SK-N-SH (cell line): ENCODE measurements at regions not wholly inside any gene's neighbourhood (a gene's known extent, or its start where the extent isn't known, plus 50 kb on each side); places are given as distances from the start of the nearest gene placed in this dataset.

Experiments
- CTCF ChIA-PET: fragments of 300-600, 350-600 bp; formaldehyde crosslinking; extraction: SDS; loops from one replicate; lab custom pipeline; 2021; lab: Yijun Ruan, JAX
- POLR2A ChIA-PET: fragments of 350-600 bp; sonication (Branson Sonifier 250); formaldehyde crosslinking; extraction: SDS; loops from one replicate; lab custom pipeline; 2020; ENCODE audit warnings: antibody characterized with exemption, inconsistent platforms; lab: Yijun Ruan, JAX
- DNase-seq: peaks from one replicate; pipeline ENCODE4 v3.0.0; 2012
- H2AFZ ChIP-seq: fragments of 200-600 bp; sonication (generic); 2 replicates; pipeline ENCODE4 v1.8.1; 2016; ENCODE audit warnings: antibody characterized with exemption, mild to moderate bottlenecking, low read depth
- H3F3A ChIP-seq: fragments of 200-600 bp; sonication (generic); replicated peaks from 2 replicates; pipeline ENCODE3; 2016; ENCODE audit warnings: antibody characterized with exemption, mild to moderate bottlenecking; ENCODE audit not compliant: insufficient read depth
- H3K27ac ChIP-seq, 2 experiments: fragments of 200-500 bp in 1 of 2; fragments of 200-600 bp in 1 of 2; sonication (Bioruptor generic) in 1 of 2; sonication (generic), shearing (Covaris generic) in 1 of 2; 2 replicates each; pipeline versions ENCODE4 v1.5.1 to v1.6.1; 2014 to 2016; ENCODE audit warnings: low read depth in 2 of 2, inconsistent platforms in 1 of 2, low read length in 1 of 2, mild to moderate bottlenecking in 1 of 2, mixed read lengths in 1 of 2
- H3K27me3 ChIP-seq: fragments of 200-600 bp; sonication (generic), shearing (Covaris generic); 2 replicates; pipeline ENCODE4 v1.6.1; 2016; ENCODE audit warnings: mixed run types; ENCODE audit not compliant: insufficient read depth
- H3K36me3 ChIP-seq, 2 experiments: fragments of 200-500 bp in 1 of 2; fragments of 200-600 bp in 1 of 2; sonication (Bioruptor generic) in 1 of 2; sonication (generic) in 1 of 2; replicated peaks in 1 of 2; 2 replicates each; pipeline versions ENCODE3 to v1.5.1; 2014 to 2016; ENCODE audit warnings: low read length in 1 of 2, mild to moderate bottlenecking in 1 of 2; ENCODE audit not compliant: insufficient read depth in 2 of 2, control insufficient read depth in 1 of 2
- H3K4me1 ChIP-seq, 2 experiments: fragments of 200-500 bp in 1 of 2; fragments of 200-600 bp in 1 of 2; sonication (Bioruptor generic) in 1 of 2; sonication (generic), shearing (Covaris generic) in 1 of 2; 2 replicates each; pipeline versions ENCODE4 v1.5.1 to v1.6.1; 2014 to 2016; ENCODE audit warnings: low read depth in 1 of 2, low read length in 1 of 2, mixed run types in 1 of 2; ENCODE audit not compliant: insufficient read depth in 2 of 2, control insufficient read depth in 1 of 2
- H3K4me2 ChIP-seq: fragments of 200-600 bp; sonication (generic), shearing (Covaris generic); 2 replicates; pipeline ENCODE4 v1.6.1; 2017; ENCODE audit warnings: mixed run types
- H3K4me3 ChIP-seq, 2 experiments: fragments of 200-500 bp in 1 of 2; fragments of 200-600 bp in 1 of 2; sonication (Bioruptor generic) in 1 of 2; sonication (generic), shearing (Covaris generic) in 1 of 2; 2 replicates each; pipeline versions ENCODE4 v1.5.1 to v1.8.1; 2014 to 2016; ENCODE audit warnings: low read depth in 2 of 2, inconsistent platforms in 1 of 2, low read length in 1 of 2, mild to moderate bottlenecking in 1 of 2, mixed read lengths in 1 of 2, moderate library complexity in 1 of 2
- H3K79me2 ChIP-seq: fragments of 200-600 bp; sonication (generic); 2 replicates; pipeline ENCODE4 v1.8.1; 2017; ENCODE audit warnings: mild to moderate bottlenecking; ENCODE audit not compliant: insufficient read depth
- H3K9ac ChIP-seq: fragments of 200-600 bp; sonication (generic); 2 replicates; pipeline ENCODE4 v1.6.1; 2017; ENCODE audit warnings: mixed run types
- H3K9me2 ChIP-seq: fragments of 200-600 bp; sonication (generic); 2 replicates; pipeline ENCODE4 v1.6.1; 2017; ENCODE audit warnings: mixed run types
- H3K9me3 ChIP-seq: fragments of 200-600 bp; sonication (generic); 2 replicates; pipeline ENCODE4 v1.6.1; 2017; ENCODE audit warnings: mixed run types, mild to moderate bottlenecking, moderate library complexity
- H4K20me1 ChIP-seq: fragments of 200-600 bp; sonication (generic); 2 replicates; pipeline ENCODE4 v1.6.1; 2017; ENCODE audit warnings: mild to moderate bottlenecking, mixed run types; ENCODE audit not compliant: insufficient read depth
- EP300 ChIP-seq, 2 experiments: IDR thresholded peaks; 2 replicates each; pipeline versions ENCODE4 v1.4.0 to v1.6.1; 2012; ENCODE audit warnings: borderline replicate concordance in 1 of 2, low read depth in 1 of 2, low read length in 1 of 2
- EZH2phosphoT487 ChIP-seq: fragments of 200-600 bp; sonication (generic); IDR thresholded peaks from 2 replicates; pipeline ENCODE4 v1.6.1; 2017; ENCODE audit warnings: low read depth, mixed run types, mild to moderate bottlenecking, antibody characterized with exemption, moderate library complexity, borderline replicate concordance
- FOSL2 ChIP-seq: IDR thresholded peaks from 2 replicates; pipeline ENCODE4 v1.4.0; 2012; ENCODE audit warnings: low read depth, mild to moderate bottlenecking, moderate library complexity, borderline replicate concordance
- MAX ChIP-seq: IDR thresholded peaks from 2 replicates; pipeline ENCODE4 v1.4.0; 2012; ENCODE audit warnings: low read depth
- MEF2A ChIP-seq: IDR thresholded peaks from 2 replicates; pipeline ENCODE4 v1.4.0; 2012; ENCODE audit warnings: low read depth, borderline replicate concordance
- RAD21 ChIP-seq: IDR thresholded peaks from 2 replicates; pipeline ENCODE4 v1.6.1; 2012; ENCODE audit warnings: mild to moderate bottlenecking, low read length
- RFX5 ChIP-seq: IDR thresholded peaks from 2 replicates; pipeline ENCODE4 v1.6.1; 2012; ENCODE audit warnings: mild to moderate bottlenecking, improper control_type of control experiment, low read length
- RXRA ChIP-seq: IDR thresholded peaks from 2 replicates; pipeline ENCODE4 v1.4.0; 2012; ENCODE audit warnings: low read depth, mild to moderate bottlenecking, borderline replicate concordance
- SMC3 ChIP-seq: IDR thresholded peaks from 2 replicates; pipeline ENCODE4 v1.6.1; 2012; ENCODE audit warnings: low read depth, low read length, improper control_type of control experiment
- TCF12 ChIP-seq: IDR thresholded peaks from 2 replicates; pipeline ENCODE4 v1.4.0; 2012
- YY1 ChIP-seq: IDR thresholded peaks from 2 replicates; pipeline ENCODE4 v1.4.0; 2012; ENCODE audit warnings: low read depth, mild to moderate bottlenecking
- WGBS: methylation state at CpG from one replicate; pipeline ENCODE4 v1.1.6; 2017; ENCODE audit warnings: low lambda C conversion rate; 5-methylcytosine and 5-hydroxymethylcytosine counted together
- TF ChIP-seq, protein P1 (sequence below): fragments of 150-350 bp; IDR thresholded peaks from 2 replicates; pipeline ENCODE4 v1.6.1; 2016; ENCODE audit warnings: mild to moderate bottlenecking, low read depth, low read length
- TF ChIP-seq, protein P2 (sequence below): IDR thresholded peaks from 2 replicates; pipeline ENCODE4 v1.4.0; 2012; ENCODE audit warnings: low read depth, borderline replicate concordance

DNA sequence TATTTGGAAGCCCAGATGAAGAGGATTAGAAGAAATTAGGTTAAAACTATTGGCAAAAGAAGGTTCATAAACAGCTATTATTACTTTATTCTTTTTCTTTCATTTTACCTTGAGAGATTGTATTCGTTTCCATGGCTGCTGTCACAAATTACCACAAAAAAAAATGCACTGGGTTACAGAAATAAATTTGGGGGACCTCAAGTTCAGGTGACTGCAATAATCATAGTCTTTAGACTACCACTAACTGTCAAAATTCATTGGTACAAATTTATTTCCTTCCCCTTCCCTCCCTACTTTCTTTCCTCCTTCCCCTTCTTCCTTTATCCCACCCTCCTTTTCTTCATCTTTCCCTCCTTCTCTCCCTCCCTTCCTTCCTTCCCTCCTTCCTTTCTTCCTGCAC lies 217.8 kb upstream of the PIK3C3 start:
- no peak overlapping the region for H3K4me3 ChIP-seq
- POLR2A ChIA-PET = no interaction called here
- H3K4me2 ChIP-seq = no peak overlapping the region
- no peak overlapping the region for H3K9ac ChIP-seq
- no peak overlapping the region for H2AFZ ChIP-seq
- H4K20me1 ChIP-seq = no peaks in the 10 kb centered on the region
- no peak for DNase-seq
- no peaks in the 10 kb centered on the region; a peak in 1 of 4 replicates for H3K4me1 ChIP-seq
- CTCF ChIA-PET = no interaction called here
- H3K9me2 ChIP-seq = no peaks in the 10 kb centered on the region
- no peaks in the 10 kb centered on the region for H3K36me3 ChIP-seq
- 42% methylated on average over 1 of the region's 1 CpG for WGBS
- TF ChIP-seq FOSL2 (no peak), SMC3 (no peak), TCF12 (no peak), RFX5 (no peak)
- TF ChIP-seq, protein P1, sequence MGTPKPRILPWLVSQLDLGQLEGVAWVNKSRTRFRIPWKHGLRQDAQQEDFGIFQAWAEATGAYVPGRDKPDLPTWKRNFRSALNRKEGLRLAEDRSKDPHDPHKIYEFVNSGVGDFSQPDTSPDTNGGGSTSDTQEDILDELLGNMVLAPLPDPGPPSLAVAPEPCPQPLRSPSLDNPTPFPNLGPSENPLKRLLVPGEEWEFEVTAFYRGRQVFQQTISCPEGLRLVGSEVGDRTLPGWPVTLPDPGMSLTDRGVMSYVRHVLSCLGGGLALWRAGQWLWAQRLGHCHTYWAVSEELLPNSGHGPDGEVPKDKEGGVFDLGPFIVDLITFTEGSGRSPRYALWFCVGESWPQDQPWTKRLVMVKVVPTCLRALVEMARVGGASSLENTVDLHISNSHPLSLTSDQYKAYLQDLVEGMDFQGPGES = no peak
- H3F3A ChIP-seq = no peaks in the 10 kb centered on the region
- no peaks in the 10 kb centered on the region for H3K79me2 ChIP-seq
- H3K27ac ChIP-seq = no peak overlapping the region
- H3K9me3 ChIP-seq = no peaks in the 10 kb centered on the region
- no peaks in the 10 kb centered on the region for H3K27me3 ChIP-seq

DNA sequence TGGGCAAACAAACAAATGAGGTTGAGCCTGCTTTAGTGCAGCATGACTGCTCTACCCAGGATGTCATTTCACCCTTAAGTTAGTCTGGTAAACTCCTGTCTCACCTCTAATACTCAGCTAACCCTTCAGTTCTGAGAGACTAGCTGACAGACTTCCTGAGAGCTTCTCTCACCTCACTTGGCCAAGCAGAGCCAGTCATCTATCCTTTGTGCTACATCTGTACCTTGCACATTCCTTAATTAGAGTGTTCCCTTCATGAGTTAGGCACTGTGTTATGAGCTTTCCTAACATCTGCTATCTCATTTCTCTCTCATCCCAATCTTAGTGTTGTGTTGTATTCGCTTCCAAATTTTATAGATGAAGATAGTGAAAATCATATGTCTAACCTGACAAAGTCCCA lies 220.1 kb upstream of the PIK3C3 start:
- ChIA-PET CTCF (interaction anchor here (0.8 to 1.9 kb wide), 3 partner anchors 11 to 343 kb away, joined by 3 to 8 read pairs (median 4); no protein-coding TSS in a partner anchor), POLR2A (no interaction called here)
- 48% methylated on average over 1 of the region's 1 CpG for WGBS
- H3K36me3 ChIP-seq = no peaks in the 10 kb centered on the region
- no peak overlapping the region for H3K27ac ChIP-seq
- H3K9me2 ChIP-seq = no peaks in the 10 kb centered on the region
- H3F3A ChIP-seq = no peaks in the 10 kb centered on the region
- H3K4me3 ChIP-seq = no peak overlapping the region
- H3K9me3 ChIP-seq = no peaks in the 10 kb centered on the region
- no peak for DNase-seq
- no peak overlapping the region for H3K9ac ChIP-seq
- H4K20me1 ChIP-seq = no peaks in the 10 kb centered on the region
- no peak overlapping the region for H3K4me2 ChIP-seq
- no peaks in the 10 kb centered on the region for H3K27me3 ChIP-seq
- H3K4me1 ChIP-seq = no peaks in the 10 kb centered on the region; a peak in 1 of 4 replicates
- no peak overlapping the region for H2AFZ ChIP-seq
- H3K79me2 ChIP-seq = no peaks in the 10 kb centered on the region
- no peak for TF ChIP-seq RAD21
- TF ChIP-seq, protein P2, sequence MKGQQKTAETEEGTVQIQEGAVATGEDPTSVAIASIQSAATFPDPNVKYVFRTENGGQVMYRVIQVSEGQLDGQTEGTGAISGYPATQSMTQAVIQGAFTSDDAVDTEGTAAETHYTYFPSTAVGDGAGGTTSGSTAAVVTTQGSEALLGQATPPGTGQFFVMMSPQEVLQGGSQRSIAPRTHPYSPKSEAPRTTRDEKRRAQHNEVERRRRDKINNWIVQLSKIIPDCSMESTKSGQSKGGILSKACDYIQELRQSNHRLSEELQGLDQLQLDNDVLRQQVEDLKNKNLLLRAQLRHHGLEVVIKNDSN = no peak
- no peak for TF ChIP-seq MEF2A
- no peak for TF ChIP-seq RXRA
- TF ChIP-seq EZH2phosphoT487 = no peak
- TF ChIP-seq EP300 (IDR thresholded peaks at IDR 0.05; ENCODE audit: borderline replicate concordance in 1 of 2, low read depth in 1 of 2, low read length in 1 of 2) = no peak
- no peak for TF ChIP-seq YY1
- TF ChIP-seq MAX = no peak
